Skin of body (tissue), 1 donor: ENCODE measurements at regions not wholly inside any gene's neighbourhood (a gene's known extent, or its start where the extent isn't known, plus 50 kb on each side); places are given as distances from the start of the nearest gene placed in this dataset.

ENCODE experiments used
- DNase-seq: peaks from one replicate; lab custom pipeline; 2025; lab: John Stamatoyannopoulos, UW

DNA sequence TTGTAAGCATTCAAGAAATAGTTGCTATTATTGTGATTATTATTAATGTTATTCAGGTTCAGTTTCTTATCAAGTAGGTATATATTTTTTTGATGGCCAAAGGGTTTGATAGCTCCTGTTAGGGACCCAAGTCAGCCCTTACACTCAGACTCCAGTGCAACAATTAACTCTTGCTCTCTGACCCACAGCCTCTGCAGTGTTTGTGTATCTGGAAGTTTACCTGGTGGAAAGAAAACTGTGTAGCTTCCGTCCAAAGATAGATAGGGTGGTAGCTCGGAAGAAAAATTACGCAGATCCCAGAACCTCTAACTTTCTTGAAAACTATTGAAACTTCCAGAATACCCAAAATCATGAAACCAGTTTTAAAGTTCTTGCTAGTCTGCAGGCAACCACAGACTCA, 58.6 kb upstream of the IGFBP2 start:
- no peak for DNase-seq

DNA sequence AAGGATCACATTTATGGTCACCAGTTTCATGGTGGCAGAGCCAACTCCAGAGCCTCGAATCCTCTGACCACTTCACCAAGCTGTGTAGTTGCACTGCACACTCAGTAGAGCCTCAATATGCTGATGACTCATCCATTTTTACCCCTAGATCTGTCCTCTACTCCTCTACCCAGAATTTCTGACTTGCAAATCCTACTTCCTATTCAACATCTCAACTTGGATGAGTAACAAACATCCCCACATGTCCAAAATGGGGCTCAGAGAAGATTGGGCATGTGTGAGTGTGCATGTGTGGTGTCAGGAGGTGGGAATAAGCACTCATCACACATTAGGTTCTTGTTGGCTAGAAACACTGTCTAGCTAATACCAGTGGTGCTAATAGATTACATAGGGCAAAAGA, 57.8 kb upstream of the IGFBP2 start:
- no peak for DNase-seq

GRCh38 chr2:216576616-216577015, 56.6 kb upstream of the IGFBP2 start:
- DNase-seq, result no peak

- no peak for DNase-seq
Observed at GRCh38 chr2:216578325-216578724, 54.9 kb upstream of the IGFBP2 start.

GRCh38 chr2:216583147-216583546, 50.1 kb upstream of the IGFBP2 start:
- DNase-seq, result no peak
